GM11168 (cell line): ENCODE measurements at regions not wholly inside any gene's neighbourhood (a gene's known extent, or its start where the extent isn't known, plus 50 kb on each side); places are given as distances from the start of the nearest gene placed in this dataset.

Experiments used
- in situ Hi-C: fragments of 300-500 bp; cut with MboI; formaldehyde crosslinking; loops from one replicate; pipeline ENCODE4 v1.12.0; 2022; ENCODE audit warnings: low sequenced_read_pairs; ENCODE audit not compliant: unreplicated experiment

- in situ Hi-C loops, result no loop called here
Measured at GRCh38 chr11:42112866-42113265, 653.4 kb upstream of the LRRC4C start.

GRCh38 chr11:42114927-42115326, 655.5 kb upstream of the LRRC4C start:
- in situ Hi-C loops, result no loop called here

- in situ Hi-C loops, result no loop called here
Measured at GRCh38 chr11:42138454-42138853, 679.0 kb upstream of the LRRC4C start.

- in situ Hi-C loops, result no loop called here
Measured at GRCh38 chr11:42145311-42145710, 685.9 kb upstream of the LRRC4C start.

- in situ Hi-C loops, result no loop called here
Measured at GRCh38 chr11:42161886-42162285, 702.4 kb upstream of the LRRC4C start.

GRCh38 chr11:42169191-42169590, 709.7 kb upstream of the LRRC4C start:
- in situ Hi-C loops, result no loop called here

- in situ Hi-C loops, result no loop called here
Measured at GRCh38 chr11:42170601-42171000, 711.1 kb upstream of the LRRC4C start.

GRCh38 chr11:42171046-42171445, 711.6 kb upstream of the LRRC4C start:
- in situ Hi-C loops, result no loop called here

- in situ Hi-C loops, result no loop called here
Measured at GRCh38 chr11:42172441-42172840, 713.0 kb upstream of the LRRC4C start.

- in situ Hi-C loops, result no loop called here
Measured at GRCh38 chr11:42175203-42175602, 715.8 kb upstream of the LRRC4C start.

GRCh38 chr11:42179216-42179615, 719.8 kb upstream of the LRRC4C start:
- in situ Hi-C loops, result no loop called here

GRCh38 chr11:42195289-42196013, 736.0 kb upstream of the LRRC4C start:
- in situ Hi-C loops, result no loop called here

- in situ Hi-C loops, result no loop called here
Measured at GRCh38 chr11:42200311-42200710, 740.9 kb upstream of the LRRC4C start.

GRCh38 chr11:42201603-42202148, 742.2 kb upstream of the LRRC4C start:
- in situ Hi-C loops, result no loop called here

- in situ Hi-C loops, result no loop called here
Measured at GRCh38 chr11:42205518-42205917, 746.1 kb upstream of the LRRC4C start.

- in situ Hi-C loops, result no loop called here
Measured at GRCh38 chr11:42225664-42226063, 766.2 kb upstream of the LRRC4C start.

- in situ Hi-C loops, result no loop called here
Measured at GRCh38 chr11:42232673-42233072, 773.2 kb upstream of the LRRC4C start.

GRCh38 chr11:42234451-42234951, 775.0 kb upstream of the LRRC4C start:
- in situ Hi-C loops, result no loop called here

- in situ Hi-C loops, result no loop called here
Measured at GRCh38 chr11:42237701-42238235, 778.3 kb upstream of the LRRC4C start.

- in situ Hi-C loops, result no loop called here
Measured at GRCh38 chr11:42239188-42239587, 779.7 kb upstream of the LRRC4C start.

- in situ Hi-C loops, result no loop called here
Measured at GRCh38 chr11:42243385-42243784, 783.9 kb upstream of the LRRC4C start.

GRCh38 chr11:42244376-42244775, 784.9 kb upstream of the LRRC4C start:
- in situ Hi-C loops, result no loop called here
